ENCODE measurements at regions not wholly inside any gene's neighbourhood (a gene's known extent, or its start where the extent isn't known, plus 50 kb on each side); places are given as distances from the start of the nearest gene placed in this dataset.
"Not testable (repeated sequence)": the region's sequence is repeated elsewhere in the genome, so short reads cannot be mapped to it uniquely, and the experiment has no call there.

GRCh38 chr5:82421119-82421518 lies 143.0 kb upstream of the RPS23 start:
- Mint-ChIP-seq H3K27ac (ENCODE audit: low read depth) (no peak overlapping the region), H3K4me1 (no peaks in the 10 kb centered on the region), H3K27me3 (no peaks in the 10 kb centered on the region), H3K9me3 (no peaks in the 10 kb centered on the region), H3K36me3 (ENCODE audit: insufficient read depth) (no peaks in the 10 kb centered on the region), H3K4me3 (no peak overlapping the region)
- no peak for ATAC-seq (replicated peaks; ENCODE audit: extremely low read depth, poor library complexity, severe bottlenecking)
- no peak for DNase-seq (ENCODE audit: low spot score in 2 of 2)

DNA sequence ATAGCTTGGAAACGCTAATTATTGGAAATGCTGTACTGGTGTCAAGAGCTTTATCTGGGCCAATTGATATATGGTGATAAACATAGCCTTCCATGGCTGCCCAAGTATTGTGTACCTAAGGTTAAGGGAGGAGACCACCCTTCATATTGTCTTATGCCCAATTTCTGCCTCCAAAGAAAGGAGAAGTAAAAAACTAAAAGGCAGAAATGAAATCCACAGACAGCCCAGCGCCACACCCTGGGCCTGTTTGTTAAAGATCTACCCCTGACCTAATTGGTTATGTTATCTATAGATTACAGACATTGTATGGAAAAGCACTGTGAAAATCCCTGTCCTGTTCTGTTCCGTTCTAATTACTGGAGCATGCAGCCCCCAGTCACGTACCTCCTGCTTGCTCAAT lies 142.4 kb upstream of the RPS23 start:
- H3K36me3 Mint-ChIP-seq (ENCODE audit: insufficient read depth); H3K27me3 Mint-ChIP-seq; H3K4me1 Mint-ChIP-seq; ATAC-seq (replicated peaks; ENCODE audit: extremely low read depth, poor library complexity, severe bottlenecking); H3K9me3 Mint-ChIP-seq; H3K27ac Mint-ChIP-seq (ENCODE audit: low read depth); H3K4me3 Mint-ChIP-seq; DNase-seq (ENCODE audit: low spot score in 2 of 2): not testable (repeated sequence)

- Mint-ChIP-seq H3K9me3 (no peaks in the 10 kb centered on the region), H3K27me3 (no peaks in the 10 kb centered on the region), H3K36me3 (ENCODE audit: insufficient read depth) (no peaks in the 10 kb centered on the region), H3K27ac (ENCODE audit: low read depth) (no peak overlapping the region), H3K4me3 (no peak overlapping the region), H3K4me1 (no peaks in the 10 kb centered on the region)
- DNase-seq (ENCODE audit: low spot score in 2 of 2) (no peak), ATAC-seq (replicated peaks; ENCODE audit: extremely low read depth, poor library complexity, severe bottlenecking) (no peak)
Measured at GRCh38 chr5:82419559-82420332, 141.6 kb upstream of the RPS23 start.

DNA sequence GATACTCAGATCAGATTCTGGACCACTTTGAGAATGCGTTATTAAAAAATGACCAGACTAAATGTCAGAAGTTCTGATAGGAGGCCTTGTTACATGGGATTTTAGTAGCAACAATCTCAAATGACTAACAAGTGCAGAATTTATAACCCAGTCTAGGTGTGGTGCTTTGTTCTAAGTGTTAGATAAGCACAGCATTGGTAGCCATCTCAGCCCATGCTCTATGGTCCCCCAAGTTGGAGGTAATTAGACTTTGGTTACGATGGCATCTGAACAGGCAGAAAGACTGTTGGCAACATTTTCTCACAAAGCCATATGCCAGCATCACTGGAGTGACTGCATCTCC lies 140.4 kb upstream of the RPS23 start:
- Mint-ChIP-seq H3K36me3 (ENCODE audit: insufficient read depth) (no peaks in the 10 kb centered on the region), H3K4me1 (no peaks in the 10 kb centered on the region), H3K27me3 (no peaks in the 10 kb centered on the region), H3K9me3 (no peaks in the 10 kb centered on the region), H3K4me3 (no peak overlapping the region), H3K27ac (ENCODE audit: low read depth) (no peak overlapping the region)
- no peak for DNase-seq (ENCODE audit: low spot score in 2 of 2)
- no peak for ATAC-seq (replicated peaks; ENCODE audit: extremely low read depth, poor library complexity, severe bottlenecking)

DNA sequence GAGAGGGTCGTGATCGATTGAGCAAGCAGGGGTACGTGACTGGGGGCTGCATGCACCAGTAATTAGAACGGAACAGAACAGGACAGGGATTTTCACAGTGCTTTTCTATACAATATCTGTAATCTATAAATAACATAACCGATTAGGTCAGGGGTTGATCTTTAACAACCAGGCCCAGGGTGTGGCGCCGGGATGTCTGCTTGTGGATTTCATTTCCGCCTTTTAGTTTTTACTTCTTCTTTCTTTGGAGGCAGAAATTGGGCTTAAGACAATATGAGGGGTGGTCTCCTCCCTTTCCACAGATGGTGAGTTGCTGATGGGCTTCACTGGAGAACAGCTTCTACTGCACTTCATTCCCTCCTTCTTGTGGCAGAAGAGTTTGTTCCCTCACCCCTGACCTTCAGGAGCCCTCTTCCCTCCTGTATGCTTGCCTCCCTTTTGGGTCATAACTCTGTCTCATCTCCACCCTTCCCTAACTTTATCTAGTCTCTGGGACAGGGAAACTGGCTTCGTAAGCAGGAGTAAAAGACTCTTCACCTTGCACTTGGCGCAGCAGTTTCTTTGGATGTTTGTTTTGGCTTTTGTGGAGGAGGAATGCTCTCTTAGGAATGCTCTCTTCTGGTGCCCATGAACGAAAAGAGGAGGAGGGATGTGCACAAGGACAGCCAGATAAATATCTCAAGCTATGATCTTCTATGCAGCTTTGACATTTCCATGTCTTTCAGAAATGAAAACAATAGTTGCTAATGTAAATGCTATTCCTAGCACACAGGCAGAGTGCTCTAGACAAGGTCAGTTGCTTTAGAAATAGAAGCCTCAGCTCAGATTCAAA lies 139.8 kb upstream of the RPS23 start:
- DNase-seq (ENCODE audit: low spot score in 2 of 2), result no peak
- no peaks in the 10 kb centered on the region for H3K9me3 Mint-ChIP-seq
- H3K36me3 Mint-ChIP-seq (ENCODE audit: insufficient read depth), result no peaks in the 10 kb centered on the region
- ATAC-seq (replicated peaks; ENCODE audit: extremely low read depth, poor library complexity, severe bottlenecking), result no peak
- H3K4me1 Mint-ChIP-seq, result no peaks in the 10 kb centered on the region
- H3K27ac Mint-ChIP-seq (ENCODE audit: low read depth), result no peak overlapping the region
- H3K27me3 Mint-ChIP-seq, result no peaks in the 10 kb centered on the region
- no peak overlapping the region for H3K4me3 Mint-ChIP-seq

DNA sequence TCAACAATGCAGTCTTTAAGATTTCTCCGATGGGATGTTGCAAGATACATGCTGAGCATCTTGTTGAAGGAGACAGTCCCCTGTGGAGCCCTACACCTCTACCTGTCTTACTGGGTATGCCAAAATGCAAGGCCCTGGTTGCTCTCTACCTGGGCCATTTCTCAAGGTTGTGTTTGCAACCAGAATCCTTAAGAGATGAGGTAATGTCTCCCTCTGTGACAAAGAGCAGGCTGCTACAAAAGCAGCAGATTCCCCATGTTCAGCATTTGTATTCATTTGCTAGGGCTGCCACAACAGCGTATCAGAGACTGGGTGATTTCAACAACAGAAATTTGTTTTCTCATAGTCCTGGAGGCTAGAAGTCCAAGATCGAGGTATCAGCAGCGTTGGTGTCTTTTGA lies 138.4 kb upstream of the RPS23 start:
- Mint-ChIP-seq H3K4me1 (no peaks in the 10 kb centered on the region), H3K4me3 (no peak overlapping the region), H3K36me3 (ENCODE audit: insufficient read depth) (no peaks in the 10 kb centered on the region), H3K27ac (ENCODE audit: low read depth) (no peak overlapping the region), H3K9me3 (no peaks in the 10 kb centered on the region), H3K27me3 (no peaks in the 10 kb centered on the region)
- ATAC-seq (replicated peaks; ENCODE audit: extremely low read depth, poor library complexity, severe bottlenecking) (no peak), DNase-seq (ENCODE audit: low spot score in 2 of 2) (no peak)

DNA sequence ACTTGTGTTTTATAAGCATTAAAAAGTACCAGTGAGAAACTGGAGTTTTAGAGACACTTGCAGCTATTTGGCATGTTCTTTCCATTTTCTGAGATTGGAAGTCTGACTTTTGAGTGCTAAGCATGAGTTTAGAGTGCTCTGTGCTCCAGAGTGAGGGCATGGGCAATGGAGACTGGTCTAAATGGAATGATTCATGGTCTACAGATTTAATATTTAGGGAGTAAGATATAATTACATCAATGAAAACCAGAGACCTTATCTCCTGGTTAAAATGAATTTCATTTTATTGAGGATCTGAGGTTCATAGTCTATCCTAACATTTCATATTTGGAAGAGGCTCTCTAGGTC lies 135.9 kb upstream of the RPS23 start:
- DNase-seq (ENCODE audit: low spot score in 2 of 2), result no peak

DNA sequence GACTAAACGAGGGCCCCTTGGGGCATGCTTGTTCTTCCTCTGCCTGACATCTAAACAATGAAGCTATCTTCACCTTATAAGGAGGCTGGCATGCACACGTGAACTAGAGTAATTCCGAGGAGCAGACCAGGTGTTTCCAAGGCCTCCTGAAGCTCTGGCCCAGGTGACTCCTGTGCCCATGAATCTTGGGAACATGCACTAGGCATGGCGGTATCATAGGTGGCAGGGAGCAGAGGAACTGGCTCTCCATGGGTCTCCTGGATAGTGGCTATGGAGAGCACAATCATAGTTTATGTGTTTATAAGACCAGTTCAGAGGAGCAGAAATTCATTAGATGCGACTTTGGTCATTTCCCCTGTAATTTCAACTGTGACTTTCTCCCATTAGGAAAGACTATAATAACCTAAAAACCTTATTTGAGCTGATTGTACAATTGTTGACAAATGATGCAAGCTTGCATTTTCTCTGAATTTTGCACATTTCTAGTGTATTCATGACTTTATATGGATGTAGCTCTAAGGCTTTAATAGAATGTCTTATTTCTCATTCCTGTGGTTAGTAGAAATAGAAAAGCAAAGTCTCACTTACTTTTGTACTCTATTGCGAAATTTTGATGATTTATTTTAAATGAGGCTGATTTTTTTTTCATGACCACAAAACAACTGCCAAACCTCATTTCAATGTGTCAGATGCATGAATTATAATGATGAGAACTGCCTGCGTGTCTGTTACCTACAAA lies 135.3 kb upstream of the RPS23 start:
- Mint-ChIP-seq H3K4me1 (no peaks in the 10 kb centered on the region), H3K27me3 (no peaks in the 10 kb centered on the region), H3K9me3 (no peaks in the 10 kb centered on the region), H3K4me3 (no peak overlapping the region), H3K27ac (ENCODE audit: low read depth) (no peak overlapping the region), H3K36me3 (ENCODE audit: insufficient read depth) (no peaks in the 10 kb centered on the region)
- no peak for DNase-seq (ENCODE audit: low spot score in 2 of 2)
- ATAC-seq (replicated peaks; ENCODE audit: extremely low read depth, poor library complexity, severe bottlenecking), result no peak

More for the DNA sequence above, 135.9 kb upstream of the RPS23 start:
- H3K36me3 Mint-ChIP-seq (ENCODE audit: insufficient read depth), result no peaks in the 10 kb centered on the region
- H3K9me3 Mint-ChIP-seq, result no peaks in the 10 kb centered on the region
- no peak overlapping the region for H3K27ac Mint-ChIP-seq (ENCODE audit: low read depth)
- H3K27me3 Mint-ChIP-seq, result no peaks in the 10 kb centered on the region
- no peaks in the 10 kb centered on the region for H3K4me1 Mint-ChIP-seq
- H3K4me3 Mint-ChIP-seq, result no peak overlapping the region
- no peak for ATAC-seq (replicated peaks; ENCODE audit: extremely low read depth, poor library complexity, severe bottlenecking)

DNA sequence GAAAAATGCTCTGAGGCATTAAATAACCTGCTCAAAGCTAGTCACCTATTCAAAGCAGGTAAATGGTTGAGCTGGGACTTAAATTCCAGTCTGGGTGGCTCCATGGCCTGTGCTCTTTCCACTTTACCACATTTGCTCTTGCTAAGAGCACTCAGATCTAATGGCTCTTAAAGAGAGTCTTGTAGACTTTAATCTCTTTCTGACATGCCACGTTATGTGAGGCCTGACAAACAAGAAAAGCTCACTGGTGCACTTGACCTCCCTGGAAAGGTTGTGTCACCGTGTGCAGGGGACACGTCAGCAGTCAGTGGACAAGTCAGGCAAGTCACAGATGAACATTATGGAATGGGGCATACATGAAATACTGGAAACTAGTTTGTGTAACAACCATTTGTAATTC lies 129.9 kb upstream of the RPS23 start:
- DNase-seq (ENCODE audit: low spot score in 2 of 2), result no peak
- H3K4me3 Mint-ChIP-seq, result no peak overlapping the region
- no peaks in the 10 kb centered on the region for H3K27me3 Mint-ChIP-seq
- H3K4me1 Mint-ChIP-seq, result no peaks in the 10 kb centered on the region
- H3K36me3 Mint-ChIP-seq (ENCODE audit: insufficient read depth), result no peaks in the 10 kb centered on the region
- no peaks in the 10 kb centered on the region for H3K9me3 Mint-ChIP-seq
- H3K27ac Mint-ChIP-seq (ENCODE audit: low read depth), result no peak overlapping the region
- no peak for ATAC-seq (replicated peaks; ENCODE audit: extremely low read depth, poor library complexity, severe bottlenecking)

GRCh38 chr5:82406205-82406773 lies 128.1 kb upstream of the RPS23 start:
- ATAC-seq (replicated peaks; ENCODE audit: extremely low read depth, poor library complexity, severe bottlenecking) (no peak), DNase-seq (ENCODE audit: low spot score in 2 of 2) (no peak)
- no peaks in the 10 kb centered on the region for H3K4me1 Mint-ChIP-seq
- H3K27ac Mint-ChIP-seq (ENCODE audit: low read depth), result no peak overlapping the region
- no peaks in the 10 kb centered on the region for H3K27me3 Mint-ChIP-seq
- no peak overlapping the region for H3K4me3 Mint-ChIP-seq
- H3K9me3 Mint-ChIP-seq, result no peaks in the 10 kb centered on the region
- H3K36me3 Mint-ChIP-seq (ENCODE audit: insufficient read depth), result no peaks in the 10 kb centered on the region

- H3K27me3 Mint-ChIP-seq, result no peaks in the 10 kb centered on the region
- H3K36me3 Mint-ChIP-seq (ENCODE audit: insufficient read depth), result no peaks in the 10 kb centered on the region
- H3K4me1 Mint-ChIP-seq, result no peaks in the 10 kb centered on the region
- ATAC-seq (replicated peaks; ENCODE audit: extremely low read depth, poor library complexity, severe bottlenecking) (no peak), DNase-seq (ENCODE audit: low spot score in 2 of 2) (no peak)
- no peak overlapping the region for H3K4me3 Mint-ChIP-seq
- H3K27ac Mint-ChIP-seq (ENCODE audit: low read depth), result no peak overlapping the region
- no peaks in the 10 kb centered on the region for H3K9me3 Mint-ChIP-seq
Measured at GRCh38 chr5:82405618-82406204, 127.6 kb upstream of the RPS23 start.

- DNase-seq (ENCODE audit: low spot score in 2 of 2) (no peak), ATAC-seq (replicated peaks; ENCODE audit: extremely low read depth, poor library complexity, severe bottlenecking) (no peak)
- Mint-ChIP-seq H3K4me3 (no peak overlapping the region), H3K36me3 (ENCODE audit: insufficient read depth) (no peaks in the 10 kb centered on the region), H3K4me1 (no peaks in the 10 kb centered on the region), H3K27me3 (no peaks in the 10 kb centered on the region), H3K9me3 (no peaks in the 10 kb centered on the region), H3K27ac (ENCODE audit: low read depth) (no peak overlapping the region)
Measured at GRCh38 chr5:82405161-82405560, 127.0 kb upstream of the RPS23 start.

Measured in central memory CD8-positive, alpha-beta T cell (primary cell).